ENCODE measurements at regions not wholly inside any gene's neighbourhood (a gene's known extent, or its start where the extent isn't known, plus 50 kb on each side); places are given as distances from the start of the nearest gene placed in this dataset.
"Not testable (repeated sequence)": the region's sequence is repeated elsewhere in the genome, so short reads cannot be mapped to it uniquely, and the experiment has no call there.

GRCh38 chr3:177887475-177887874 is 648.8 kb upstream of the KCNMB2 start:
- no peak overlapping the region for H3K4me3 ChIP-seq
- H3K27me3 ChIP-seq: no peaks in the 10 kb centered on the region
- TF ChIP-seq CTCF (IDR thresholded peaks at IDR 0.05): no peak
- TF ChIP-seq POLR2A (IDR thresholded peaks at IDR 0.05; ENCODE audit: low read depth): no peak
- TF ChIP-seq EP300 (IDR thresholded peaks at IDR 0.05): no peak
- TF ChIP-seq POLR2AphosphoS5 (IDR thresholded peaks at IDR 0.05): no peak
- H3K4me1 ChIP-seq: peaks cover 0 to 10% (median 2%) of the 10 kb centered on the region in 4 donors
- no peak for DNase-seq (ENCODE audit: extremely low spot score)
- 88% methylated on average over 2 of the region's 2 CpGs for WGBS
- H3K9me3 ChIP-seq: no peaks in the 10 kb centered on the region
- intact Hi-C loops (cut with DNase I): no loop called here
- H3K36me3 ChIP-seq: no peaks in the 10 kb centered on the region
- H3K27ac ChIP-seq (replicated peaks in 1 of 4): no peak overlapping the region

DNA sequence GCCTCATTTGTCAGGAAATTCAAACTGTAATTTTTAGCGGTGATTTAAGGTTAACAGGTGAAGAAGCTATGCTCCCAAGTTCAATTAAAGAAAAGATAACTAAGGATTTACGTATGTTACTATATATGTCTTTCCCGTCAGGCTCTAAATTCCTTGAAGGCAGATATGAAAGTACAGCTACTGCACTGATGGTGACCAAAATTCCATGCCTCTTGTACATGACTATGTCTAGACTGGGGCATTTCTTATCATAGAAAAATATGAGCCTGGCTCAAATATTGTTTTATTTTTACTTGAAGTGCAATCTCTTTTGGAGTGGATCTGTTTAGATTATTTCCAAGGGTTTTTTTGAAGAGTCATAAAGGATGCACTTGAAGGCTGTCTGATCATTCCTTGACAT is 647.1 kb upstream of the KCNMB2 start:
- Histone ChIP-seq H3K27me3 (no peaks in the 10 kb centered on the region), H3K36me3 (no peaks in the 10 kb centered on the region), H3K4me1 (peaks cover 0 to 18% (median 7%) of the 10 kb centered on the region in 4 donors), H3K9me3 (no peaks in the 10 kb centered on the region), H3K4me3 (no peak overlapping the region), H3K27ac (replicated peaks in 1 of 4) (no peak overlapping the region)
- no peak for TF ChIP-seq POLR2A (IDR thresholded peaks at IDR 0.05; ENCODE audit: low read depth)
- no peak for TF ChIP-seq EP300 (IDR thresholded peaks at IDR 0.05)
- TF ChIP-seq POLR2AphosphoS5 (IDR thresholded peaks at IDR 0.05): no peak
- intact Hi-C loops (cut with DNase I): no loop called here
- WGBS: 90% methylated on average over 3 of the region's 3 CpGs
- DNase-seq (ENCODE audit: extremely low spot score): no peak

DNA sequence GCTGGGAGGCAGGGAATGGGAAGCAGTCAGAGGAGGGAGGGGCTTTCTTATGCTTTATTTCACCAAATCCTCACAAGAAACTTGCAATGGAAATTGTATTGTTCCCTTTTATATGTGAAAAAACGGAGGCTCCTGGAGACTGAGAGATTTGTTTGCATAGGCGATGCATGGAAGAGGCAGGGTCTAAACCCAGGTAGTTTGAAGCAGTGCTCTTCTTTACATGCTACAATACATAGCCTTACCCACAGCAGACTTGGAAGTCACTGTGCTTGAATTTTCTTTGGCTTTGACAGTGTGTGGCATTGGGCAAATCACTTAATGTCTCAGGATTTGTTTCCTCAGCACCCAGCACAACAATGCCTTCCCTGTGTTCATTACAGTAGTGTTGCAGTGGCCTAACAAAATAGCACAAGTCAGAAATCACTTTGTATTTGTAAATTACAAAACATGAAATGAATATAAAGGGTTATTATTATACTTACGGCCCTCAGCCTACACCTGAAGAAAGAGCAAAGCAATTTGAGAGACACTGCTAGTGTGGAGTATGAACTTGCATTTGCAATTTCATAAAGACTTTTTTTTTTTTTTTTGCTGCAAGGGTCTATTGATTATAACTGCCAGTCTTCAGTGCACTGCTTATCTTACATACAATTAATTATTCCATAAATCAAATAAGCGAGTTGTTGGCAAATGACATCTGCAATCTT is 646.4 kb upstream of the KCNMB2 start:
- no peak for DNase-seq (ENCODE audit: extremely low spot score)
- 94% methylated on average over 4 of the region's 4 CpGs for WGBS
- H3K27ac ChIP-seq (replicated peaks in 1 of 4): no peak overlapping the region
- H3K9me3 ChIP-seq: no peaks in the 10 kb centered on the region
- intact Hi-C loops (cut with DNase I): no loop called here
- TF ChIP-seq POLR2A (IDR thresholded peaks at IDR 0.05; ENCODE audit: low read depth) (no peak), EP300 (IDR thresholded peaks at IDR 0.05) (no peak), CTCF (IDR thresholded peaks at IDR 0.05) (no peak), POLR2AphosphoS5 (IDR thresholded peaks at IDR 0.05) (no peak)
- peaks cover 0 to 25% (median 8%) of the 10 kb centered on the region in 4 donors for H3K4me1 ChIP-seq
- no peaks in the 10 kb centered on the region for H3K27me3 ChIP-seq
- H3K4me3 ChIP-seq: no peak overlapping the region
- no peaks in the 10 kb centered on the region for H3K36me3 ChIP-seq

DNA sequence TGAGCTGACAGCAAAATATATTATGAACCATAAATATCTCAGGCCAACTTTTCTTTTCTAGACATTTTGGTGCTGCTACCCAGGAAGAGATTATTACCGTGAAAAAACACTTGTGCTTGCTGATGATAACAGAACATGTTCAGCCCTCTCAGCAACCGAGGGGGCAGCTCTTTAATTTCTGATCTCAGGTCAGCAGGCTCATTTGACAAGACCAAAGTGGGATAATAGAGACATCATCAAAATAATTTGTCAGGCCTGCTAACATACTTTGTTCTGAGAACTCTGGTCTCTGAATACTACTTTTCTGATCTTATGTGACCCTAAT is 645.9 kb upstream of the KCNMB2 start:
- H3K27me3 ChIP-seq: no peaks in the 10 kb centered on the region
- peaks cover 0 to 29% (median 10%) of the 10 kb centered on the region in 4 donors for H3K4me1 ChIP-seq
- H3K27ac ChIP-seq (replicated peaks in 1 of 4): no peak overlapping the region
- H3K4me3 ChIP-seq: no peak overlapping the region
- 74% methylated on average over 2 of the region's 2 CpGs for WGBS
- H3K9me3 ChIP-seq: no peaks in the 10 kb centered on the region
- intact Hi-C loops (cut with DNase I): no loop called here
- H3K36me3 ChIP-seq: no peaks in the 10 kb centered on the region
- DNase-seq (ENCODE audit: extremely low spot score): no peak
- TF ChIP-seq EP300 (IDR thresholded peaks at IDR 0.05) (no peak), POLR2A (IDR thresholded peaks at IDR 0.05; ENCODE audit: low read depth) (no peak)

DNA sequence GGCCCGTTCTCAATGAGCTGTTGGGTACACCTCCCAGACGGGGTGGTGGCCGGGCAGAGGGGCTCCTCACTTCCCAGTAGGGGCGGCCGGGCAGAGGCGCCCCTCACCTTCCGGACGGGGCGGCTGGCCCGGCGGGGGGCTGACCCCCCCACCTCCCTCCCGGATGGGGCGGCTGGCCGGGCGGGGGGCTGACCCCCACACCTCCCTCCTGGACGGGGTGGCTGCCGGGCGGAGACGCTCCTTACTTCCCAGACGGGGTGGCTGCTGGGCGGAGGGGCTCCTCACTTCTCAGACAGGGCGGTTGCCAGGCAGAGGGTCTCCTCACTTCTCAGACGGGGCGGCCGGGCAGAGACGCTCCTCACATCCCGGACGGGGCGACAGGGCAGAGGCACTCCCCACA is 644.7 kb upstream of the KCNMB2 start:
- H3K27ac ChIP-seq (replicated peaks in 1 of 4); H3K27me3 ChIP-seq; DNase-seq (ENCODE audit: extremely low spot score); H3K9me3 ChIP-seq; H3K4me3 ChIP-seq; H3K36me3 ChIP-seq; intact Hi-C loops (cut with DNase I): not testable (repeated sequence)
- H3K4me1 ChIP-seq: peaks cover 0 to 25% (median 10%) of the 10 kb centered on the region in 4 donors
- no CpG with 5 or more reads among the region's 29 CpGs for WGBS

- 70% methylated on average over 2 of the region's 2 CpGs for whole genome bisulfite sequencing
- DNase-seq (ENCODE audit: extremely low spot score): no peak
- Histone ChIP-seq H3K9me3 (peaks cover 0 to 10% (median 2%) of the 10 kb centered on the region in 4 donors), H3K36me3 (no peaks in the 10 kb centered on the region), H3K4me1 (peaks cover 0 to 19% (median 8%) of the 10 kb centered on the region in 4 donors), H3K27me3 (no peaks in the 10 kb centered on the region), H3K4me3 (no peak overlapping the region), H3K27ac (replicated peaks in 1 of 4) (peak overlapping the region in 1 of 4 donors; percentile 32)
- TF ChIP-seq POLR2AphosphoS5 (IDR thresholded peaks at IDR 0.05): peak; percentile 18 to 42
- TF ChIP-seq EP300 (IDR thresholded peaks at IDR 0.05): peak; percentile 67
- TF ChIP-seq CTCF (IDR thresholded peaks at IDR 0.05): peak; percentile 12 to 52 (median 25)
- TF ChIP-seq POLR2A (IDR thresholded peaks at IDR 0.05; ENCODE audit: low read depth): no peak
- intact Hi-C loops (cut with DNase I): no loop called here
Measured at GRCh38 chr3:177893331-177893730, 642.9 kb upstream of the KCNMB2 start.
